ENCODE measurements at regions not wholly inside any gene's neighbourhood (a gene's known extent, or its start where the extent isn't known, plus 50 kb on each side); places are given as distances from the start of the nearest gene placed in this dataset.

DNA sequence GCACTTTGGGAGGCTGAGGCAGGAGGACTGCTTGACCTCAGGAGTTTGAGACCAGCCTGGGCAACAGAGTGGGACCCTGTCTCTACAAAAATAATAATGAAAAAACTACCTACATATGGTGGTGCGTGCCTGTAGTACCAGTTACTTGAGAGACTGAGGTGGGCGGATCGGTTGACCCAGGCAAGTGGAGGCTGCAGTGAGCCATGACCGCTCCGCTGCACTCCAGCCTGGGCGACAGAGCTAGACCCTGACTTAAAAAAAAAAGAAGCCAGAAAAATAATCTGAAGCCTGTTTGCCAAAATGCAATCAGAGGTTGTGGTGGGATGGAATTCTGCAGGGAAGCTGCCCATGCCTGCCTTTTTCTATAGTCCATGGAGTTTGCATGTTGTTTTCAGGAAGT is 50.4 kb upstream of the GGTA1 start:
- DNase-seq (ENCODE audit: low read depth): no peak

- DNase-seq (ENCODE audit: low read depth): no peak
Measured at GRCh38 chr9:121550569-121551512, 51.2 kb upstream of the GGTA1 start.

DNA sequence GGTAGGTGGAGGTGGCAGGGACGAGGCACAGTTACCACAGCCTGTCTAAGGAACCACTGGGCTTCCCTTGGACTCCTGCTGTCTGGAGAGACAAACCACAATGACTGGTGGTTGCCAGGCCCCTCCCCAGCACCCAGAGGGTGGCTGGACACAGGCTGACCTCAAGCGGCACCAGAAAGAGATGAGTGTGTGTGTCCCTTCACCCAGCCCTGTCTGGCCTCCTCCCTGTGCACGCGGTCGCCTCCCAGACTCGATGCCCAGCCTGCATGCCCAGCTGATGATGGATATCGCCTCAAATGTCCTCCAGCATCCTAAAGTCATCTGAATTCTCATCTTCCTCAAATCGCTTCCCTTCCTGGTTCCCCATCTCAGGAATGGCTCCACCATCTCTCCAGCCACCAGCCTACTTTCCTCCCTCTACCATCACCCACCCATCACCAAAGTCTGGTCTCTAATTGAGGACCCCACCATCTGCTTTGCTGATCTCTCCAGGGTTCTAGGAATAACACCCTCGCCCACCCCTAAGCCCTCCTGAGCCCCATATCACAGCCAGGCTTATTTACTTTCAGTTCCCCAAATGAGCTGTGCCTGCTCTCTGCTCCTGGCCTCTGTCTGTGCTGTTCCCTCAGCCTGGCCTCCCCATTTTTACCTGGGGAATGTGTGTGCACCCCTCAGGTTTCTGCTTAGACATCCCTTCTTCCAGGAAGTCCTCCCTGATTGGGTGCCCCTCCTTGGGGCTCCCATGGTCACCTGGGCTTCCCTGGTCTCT is 52.5 kb upstream of the GGTA1 start:
- no peak for DNase-seq (ENCODE audit: low read depth)

- no peak for DNase-seq (ENCODE audit: low read depth)
Measured at GRCh38 chr9:121556082-121556481, 56.4 kb upstream of the GGTA1 start.

DNA sequence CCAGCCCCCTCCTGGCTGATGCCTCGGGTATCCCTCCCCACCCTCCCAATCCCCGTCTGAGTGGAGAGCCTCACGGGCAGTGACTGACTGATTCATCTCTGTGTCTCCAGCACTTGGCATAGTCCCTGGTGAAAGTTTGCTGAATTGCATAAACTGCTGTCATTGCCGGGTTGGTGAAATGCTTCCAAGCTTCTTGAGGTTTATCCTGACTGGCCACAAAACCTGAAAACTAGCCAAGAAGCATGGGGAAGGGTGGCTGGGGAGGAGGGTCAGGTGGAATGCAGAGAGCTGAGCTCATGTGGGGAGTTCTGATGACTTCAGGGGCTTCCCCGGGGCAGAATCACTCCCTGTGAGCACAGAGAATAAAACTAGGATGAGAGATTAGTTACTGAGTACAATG is 56.9 kb upstream of the GGTA1 start:
- no peak for DNase-seq (ENCODE audit: low read depth)

- peak; percentile 47 for DNase-seq (ENCODE audit: low read depth)
Measured at GRCh38 chr9:121557581-121558447, 58.2 kb upstream of the GGTA1 start.

- no peak for DNase-seq (ENCODE audit: low read depth)
Measured at GRCh38 chr9:121558473-121558872, 58.8 kb upstream of the GGTA1 start.

- no peak for DNase-seq (ENCODE audit: low read depth)
Measured at GRCh38 chr9:121559183-121559582, 59.5 kb upstream of the GGTA1 start.

DNA sequence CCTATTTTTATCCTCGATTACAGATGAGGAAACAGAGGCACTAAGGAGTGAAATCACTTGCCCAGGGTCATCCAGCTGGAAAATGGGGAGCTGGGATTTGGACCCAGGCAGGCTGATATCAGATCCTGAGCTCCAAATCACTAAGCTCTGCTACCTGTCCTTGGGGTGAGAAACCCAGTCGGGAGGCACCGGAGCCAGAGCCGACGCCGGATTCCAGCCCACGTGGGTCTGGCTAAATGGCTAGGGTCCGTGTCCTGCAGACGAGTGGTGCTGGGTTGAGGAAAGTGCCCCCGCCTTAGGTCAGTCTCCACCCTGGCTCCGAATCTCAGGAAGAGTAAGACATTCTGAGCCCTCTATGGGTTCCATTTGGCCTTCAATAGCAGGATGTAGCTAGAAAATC is 61.3 kb upstream of the GGTA1 start:
- no peak for DNase-seq (ENCODE audit: low read depth)

GRCh38 chr9:121561385-121562222 is 62.0 kb upstream of the GGTA1 start:
- no peak for DNase-seq (ENCODE audit: low read depth)

GRCh38 chr9:121562301-121562700 is 62.7 kb upstream of the GGTA1 start:
- DNase-seq (ENCODE audit: low read depth): no peak

GRCh38 chr9:121563425-121563824 is 63.8 kb upstream of the GGTA1 start:
- DNase-seq (ENCODE audit: low read depth): no peak

DNA sequence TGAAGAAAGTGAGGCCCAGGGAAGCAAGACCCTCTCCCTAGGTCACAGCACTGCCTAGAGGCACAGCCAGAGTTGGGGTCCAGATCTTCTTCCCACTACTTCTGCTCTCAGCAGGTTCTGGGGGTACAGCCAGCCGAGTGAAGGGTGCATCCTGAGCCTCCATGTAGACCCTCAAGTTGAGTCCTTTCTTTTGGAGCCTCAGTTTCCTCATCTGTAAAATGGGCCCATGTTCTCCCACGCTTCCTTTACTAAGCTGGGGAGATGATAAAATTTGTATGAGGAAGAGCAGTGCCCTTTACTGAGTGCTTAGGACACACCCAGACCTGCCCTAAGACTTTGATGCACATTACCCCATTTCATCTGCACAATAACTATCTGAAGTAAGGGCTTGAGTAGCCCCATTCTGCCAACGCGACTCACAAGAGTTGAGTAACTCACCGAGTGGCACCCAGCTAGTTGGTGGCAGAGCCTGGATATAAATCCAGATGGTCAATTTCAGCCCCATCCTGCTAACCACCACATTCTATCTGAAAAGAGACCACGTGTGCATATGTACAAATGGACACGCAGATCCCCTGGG is 64.3 kb upstream of the GGTA1 start:
- no peak for DNase-seq (ENCODE audit: low read depth)

GRCh38 chr9:121564504-121565260 is 65.0 kb upstream of the GGTA1 start:
- DNase-seq (ENCODE audit: low read depth): no peak

DNA sequence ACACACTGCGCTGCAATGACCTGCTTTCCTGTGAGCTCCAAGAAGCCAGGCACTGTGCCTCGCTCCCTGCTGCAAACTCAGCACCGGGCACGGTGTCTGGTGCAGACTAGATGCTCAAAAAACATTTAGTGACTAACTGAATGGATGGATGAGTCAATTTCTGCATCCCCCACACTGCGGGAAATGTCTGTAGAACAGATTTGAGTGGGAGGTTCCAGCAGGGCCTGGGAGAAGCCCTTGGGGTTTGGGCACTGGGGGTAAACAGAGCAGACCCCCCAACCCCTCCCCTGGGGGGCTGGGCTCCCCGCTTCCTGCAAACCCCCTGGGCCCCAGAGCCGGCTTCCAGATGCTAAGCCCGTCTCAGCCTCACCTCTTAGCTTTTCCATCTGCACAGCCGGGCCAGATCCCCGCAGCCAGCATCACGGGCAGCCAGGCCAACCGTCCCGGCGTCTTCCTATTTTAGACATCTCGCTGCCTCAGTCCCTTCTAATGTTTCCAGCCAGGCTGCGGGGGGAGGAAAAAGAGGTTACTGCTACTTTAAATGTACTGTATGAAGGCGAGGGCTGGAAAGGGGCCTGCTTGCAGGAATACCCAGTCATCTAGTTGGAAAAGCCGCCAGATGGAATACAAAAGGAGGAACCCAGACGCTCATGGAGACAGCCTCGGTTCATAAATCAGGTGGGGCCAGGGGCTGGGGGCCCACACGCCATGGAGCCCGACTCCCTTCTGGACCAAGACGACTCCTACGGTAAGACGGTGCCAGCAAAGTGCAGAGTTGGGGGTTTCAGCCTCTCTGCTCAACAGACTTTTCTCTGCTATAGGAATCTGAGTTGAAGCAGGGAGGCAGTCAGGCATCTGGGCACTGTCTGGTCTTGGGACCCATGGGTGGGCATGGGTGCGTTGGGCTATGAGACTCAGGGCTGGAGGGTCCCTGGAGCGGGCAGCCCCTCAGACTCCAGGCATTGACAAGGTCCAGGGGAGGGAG is 67.1 kb upstream of the GGTA1 start:
- no peak for DNase-seq (ENCODE audit: low read depth)

GRCh38 chr9:121567500-121568342 is 68.1 kb upstream of the GGTA1 start:
- DNase-seq (ENCODE audit: low read depth): no peak

Data from forelimb muscle (tissue), 1 donor.